ENCODE measurements at regions not wholly inside any gene's neighbourhood (a gene's known extent, or its start where the extent isn't known, plus 50 kb on each side); places are given as distances from the start of the nearest gene placed in this dataset.
"Not testable (repeated sequence)": the region's sequence is repeated elsewhere in the genome, so short reads cannot be mapped to it uniquely, and the experiment has no call there.

DNA sequence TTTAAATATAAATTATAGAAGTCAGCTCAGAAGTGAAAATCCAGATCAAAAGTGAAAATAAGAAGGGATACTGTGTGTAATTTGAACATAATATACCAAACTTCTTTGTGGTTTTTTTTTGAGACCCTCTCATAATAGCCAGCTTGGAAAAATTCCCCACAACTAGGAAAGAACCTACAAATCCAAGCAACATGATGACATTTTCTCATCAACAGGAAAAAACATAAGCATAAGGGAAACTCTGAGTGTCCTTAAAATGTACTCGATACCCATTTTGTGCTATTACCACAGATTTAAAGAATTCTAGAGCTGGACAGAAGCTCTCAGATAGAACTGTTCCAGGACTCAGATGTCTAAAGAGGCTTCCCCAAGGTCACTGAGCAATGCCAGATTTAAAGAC, 214.8 kb upstream of the KLF14 start:
- DNase-seq (ENCODE audit: low read depth), result no peak

DNA sequence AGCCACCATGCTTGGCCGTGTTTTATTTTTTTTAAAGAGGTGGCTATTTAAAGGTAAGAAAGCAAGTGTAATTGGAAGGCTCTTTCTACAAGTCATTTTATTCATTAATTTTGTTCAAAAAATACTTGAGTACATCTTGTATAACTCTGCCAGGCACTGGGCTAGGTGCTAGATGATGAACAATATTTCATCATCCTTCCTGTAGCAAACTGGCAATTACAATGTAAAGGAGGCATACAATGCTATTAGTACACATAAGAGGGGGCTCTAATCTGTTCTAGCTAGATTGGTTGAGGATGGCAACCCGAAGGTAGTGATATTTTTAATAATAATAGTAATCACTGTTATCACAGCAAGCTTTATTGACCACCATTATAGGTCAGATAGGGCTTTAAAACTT, 215.5 kb upstream of the KLF14 start:
- no peak for DNase-seq (ENCODE audit: low read depth)

DNA sequence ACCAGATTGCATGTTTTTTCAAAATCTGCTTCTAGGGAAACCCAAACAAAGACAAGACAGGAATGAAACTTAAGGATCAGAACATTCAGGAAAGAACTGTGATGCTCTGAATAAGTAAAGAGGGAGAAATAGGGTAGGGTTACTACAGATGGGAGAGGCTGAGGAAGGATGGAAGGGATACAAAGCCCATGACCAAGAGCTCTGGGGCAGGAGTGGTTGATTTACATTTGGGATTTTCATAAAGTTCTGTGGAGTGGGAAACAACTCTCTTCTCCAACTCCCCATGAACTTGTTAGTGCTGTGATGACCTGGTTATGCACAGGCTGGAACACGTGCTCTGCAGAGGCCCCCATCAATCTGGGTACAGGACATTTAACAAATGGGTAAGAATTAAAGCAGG, 216.0 kb upstream of the KLF14 start:
- DNase-seq (ENCODE audit: low read depth), result no peak

DNA sequence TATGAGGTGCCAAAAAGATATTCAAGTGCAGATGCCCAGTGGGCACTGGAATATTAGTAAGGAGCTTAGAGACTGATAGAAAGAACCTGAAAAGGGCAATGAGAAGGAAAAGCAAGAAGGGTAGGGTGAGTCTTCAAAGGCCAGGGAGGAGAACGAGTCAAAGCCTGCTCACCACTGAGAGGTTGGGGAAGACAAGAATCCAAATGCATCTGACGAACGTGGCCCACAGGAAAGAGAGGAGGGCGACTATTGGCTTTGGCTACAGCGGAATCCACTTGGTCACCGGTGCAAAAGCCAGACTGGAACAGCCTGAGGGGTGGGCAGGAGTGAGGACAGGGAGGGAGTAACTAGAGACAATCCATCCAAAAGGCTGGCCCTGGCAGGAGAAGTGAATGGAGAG, 216.7 kb upstream of the KLF14 start:
- DNase-seq (ENCODE audit: low read depth), result no peak

DNA sequence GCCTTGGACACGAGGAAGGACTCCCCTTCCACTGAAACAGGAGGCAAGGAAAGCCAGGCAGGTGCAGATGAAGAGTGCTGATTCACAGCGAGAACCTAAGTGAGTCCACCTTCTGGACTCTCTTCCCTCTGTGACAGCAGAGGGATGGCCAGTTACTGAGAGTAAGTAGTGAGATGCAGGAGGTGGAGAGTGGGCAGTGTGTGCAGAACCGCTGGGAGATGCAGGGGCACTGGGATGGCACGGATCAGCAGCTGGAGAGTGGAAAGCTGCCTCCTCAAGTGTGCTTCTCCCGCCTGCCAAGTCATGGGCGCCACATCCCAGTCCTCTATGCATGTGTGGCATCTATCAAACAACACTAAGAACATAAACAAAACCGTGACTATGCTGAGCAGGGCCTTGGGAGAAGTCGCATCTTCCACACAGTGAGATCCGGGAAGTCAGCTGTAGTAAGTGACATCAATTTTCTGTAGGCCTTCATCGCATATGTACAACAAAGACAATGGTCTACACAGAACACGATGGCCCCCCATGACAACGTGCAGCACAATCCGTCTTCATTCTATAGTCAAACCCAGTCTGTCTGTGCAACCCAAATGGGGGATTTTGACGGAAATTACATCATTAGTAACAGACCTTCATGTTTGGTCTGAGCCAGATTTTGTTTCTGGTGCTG, 217.4 kb upstream of the KLF14 start:
- DNase-seq (ENCODE audit: low read depth), result no peak

DNA sequence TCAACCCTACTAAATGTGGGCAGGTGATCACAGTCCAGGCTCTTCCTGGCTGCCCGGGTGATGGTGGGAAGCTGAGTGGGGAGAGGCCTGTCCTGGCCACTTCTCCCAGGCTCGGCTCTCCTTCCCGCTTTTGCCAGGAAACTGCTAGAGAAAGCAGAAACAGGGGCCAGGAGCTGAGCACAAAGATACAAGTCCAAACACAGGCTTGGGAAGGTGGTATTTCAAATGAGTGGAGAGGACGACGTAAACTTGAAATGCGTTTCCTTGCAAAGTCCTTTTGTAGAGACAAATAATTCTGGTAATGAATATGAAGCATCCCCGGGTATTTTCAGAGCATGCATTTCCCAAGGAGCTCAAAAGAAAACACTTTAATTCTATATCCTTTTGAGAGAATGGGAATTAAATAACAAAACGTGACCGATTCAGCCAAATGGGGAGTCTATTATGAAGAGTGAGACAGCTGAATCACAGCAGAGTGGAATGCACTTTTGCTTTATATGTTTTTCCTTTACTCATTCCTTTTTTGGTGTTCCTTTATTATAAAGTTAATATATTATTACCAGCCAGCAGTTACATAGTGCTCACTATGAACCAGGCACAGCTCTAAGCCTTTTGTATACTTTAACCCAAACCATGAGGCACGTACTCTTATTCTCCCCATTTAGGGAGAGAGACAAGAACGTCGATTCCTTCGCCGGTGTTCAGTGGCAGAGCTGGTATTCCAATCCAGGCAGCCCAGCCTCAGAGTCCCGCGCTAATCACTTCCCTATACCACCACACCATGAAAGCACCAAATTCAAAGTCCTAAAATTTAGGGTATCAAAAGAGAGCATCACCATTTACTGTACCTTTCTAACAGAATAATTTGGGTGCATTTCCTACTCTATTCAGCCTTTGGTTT, 218.2 kb upstream of the KLF14 start:
- DNase-seq (ENCODE audit: low read depth), result no peak

DNA sequence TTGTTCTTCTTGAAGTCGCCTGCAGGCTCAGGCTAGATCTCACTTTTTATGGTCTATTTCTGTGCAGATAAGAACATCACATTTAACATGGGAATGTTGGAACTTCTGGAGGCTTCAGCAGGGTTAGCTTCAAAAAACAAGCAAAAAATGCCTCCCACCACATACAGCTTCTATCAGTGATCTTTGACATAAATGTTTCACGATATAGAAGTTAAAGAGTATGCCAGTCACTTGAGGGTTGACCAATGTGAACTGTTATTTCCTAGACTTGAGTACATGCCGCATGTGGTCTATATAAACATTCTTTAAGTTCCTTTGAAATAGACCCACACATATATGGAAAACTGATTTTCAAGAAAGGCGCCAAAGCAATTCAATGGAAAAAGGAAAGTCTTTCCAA, 219.2 kb upstream of the KLF14 start:
- DNase-seq (ENCODE audit: low read depth), result no peak

DNA sequence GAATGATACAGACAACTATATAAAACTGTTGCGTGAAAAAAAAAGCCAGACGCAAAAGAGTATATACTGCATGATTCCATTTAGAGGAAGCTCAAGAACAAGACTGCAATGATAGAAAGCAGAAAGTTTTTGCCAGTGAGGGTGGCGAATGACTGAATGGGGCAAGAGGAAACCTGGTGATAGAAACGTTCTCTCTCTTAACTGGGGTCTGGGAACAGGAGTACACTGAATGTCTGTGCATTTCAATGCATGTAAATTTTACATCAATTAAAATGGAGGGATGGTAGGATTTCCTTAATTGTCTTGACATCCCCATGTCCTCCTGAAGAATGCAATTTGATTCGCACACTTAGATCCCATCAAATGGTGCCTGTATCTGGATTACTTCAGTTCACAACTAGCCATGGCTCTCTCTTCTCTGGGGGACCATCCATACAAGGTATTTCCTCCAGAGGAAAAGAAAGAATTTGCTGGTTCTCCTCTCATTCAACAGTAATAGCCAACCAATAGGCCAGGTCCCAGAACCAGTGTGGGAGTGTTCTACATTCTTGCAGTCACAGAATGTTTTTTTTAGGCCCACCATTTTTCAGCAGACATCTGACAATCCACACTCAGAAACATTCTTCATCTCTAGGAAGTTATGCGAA, 221.0 kb upstream of the KLF14 start:
- no peak for DNase-seq (ENCODE audit: low read depth)

DNA sequence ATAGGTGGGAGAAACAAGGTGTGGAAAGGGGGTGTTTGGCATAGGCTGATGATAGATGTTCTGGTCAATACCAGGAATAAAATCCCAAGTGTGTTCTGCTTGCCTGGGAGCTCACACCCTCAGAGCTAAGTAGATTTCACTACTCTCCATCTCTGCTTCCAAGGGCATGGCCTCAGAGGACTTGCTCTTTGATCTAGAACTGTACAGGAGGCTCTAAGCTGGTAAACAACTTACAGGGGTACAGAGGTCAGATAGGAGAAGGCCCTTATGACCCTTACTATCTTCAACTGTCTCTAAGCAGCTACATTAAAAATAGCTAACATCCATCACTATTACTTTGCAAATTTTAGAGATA, 221.5 kb upstream of the KLF14 start:
- DNase-seq (ENCODE audit: low read depth), result no peak

DNA sequence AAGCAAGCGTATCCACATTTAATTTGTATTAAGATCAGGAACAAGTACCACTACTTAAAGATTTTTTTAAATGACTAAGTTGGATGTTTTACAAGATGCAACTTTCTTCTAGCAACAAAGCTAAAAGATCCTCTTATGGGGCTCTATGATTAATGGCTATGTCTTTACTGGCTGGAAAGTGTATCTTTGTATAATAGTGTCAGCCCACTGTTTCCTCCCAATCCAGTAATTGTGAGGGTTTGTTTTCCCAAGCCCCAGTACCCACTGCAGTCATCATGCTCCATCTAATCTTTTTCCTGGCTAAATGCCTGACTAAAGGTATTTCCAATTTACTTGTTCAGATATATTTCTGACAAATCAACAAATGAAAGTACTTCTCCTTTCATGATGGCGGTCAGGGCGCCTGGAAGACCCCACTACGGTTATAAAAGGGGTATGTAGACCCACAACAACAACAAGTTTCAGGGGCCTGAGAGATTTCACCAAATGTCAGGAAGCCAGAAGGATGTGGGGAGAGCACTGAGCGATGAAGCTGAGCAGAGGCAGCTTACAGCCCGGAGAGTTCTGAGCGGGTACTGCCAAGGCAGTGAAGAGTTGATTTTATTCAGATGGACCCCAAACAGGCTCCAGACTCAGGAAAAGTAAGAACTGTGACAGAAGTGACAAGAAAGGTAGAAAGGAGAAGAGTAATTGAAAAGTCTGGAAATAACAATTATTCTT, 222.6 kb upstream of the KLF14 start:
- no peak for DNase-seq (ENCODE audit: low read depth)

DNA sequence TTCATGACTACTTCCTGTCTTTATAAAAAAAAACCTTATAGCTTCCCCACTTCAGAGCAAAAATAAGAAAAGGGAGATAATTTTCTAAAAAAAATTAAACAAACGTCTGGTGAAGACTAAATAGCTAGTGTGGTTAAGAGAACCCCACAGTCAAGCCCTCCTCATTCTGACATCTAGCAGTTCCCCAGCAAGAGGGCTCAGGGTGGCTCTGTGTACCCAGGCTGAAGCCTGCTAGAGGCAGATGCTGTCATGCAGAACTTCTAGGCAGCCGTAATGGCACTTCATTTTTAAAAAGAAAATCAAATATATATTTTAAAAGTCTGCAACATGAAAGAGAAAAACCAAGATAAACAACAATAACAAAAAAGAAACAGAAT, 223.1 kb upstream of the KLF14 start:
- DNase-seq (ENCODE audit: low read depth), result no peak

DNA sequence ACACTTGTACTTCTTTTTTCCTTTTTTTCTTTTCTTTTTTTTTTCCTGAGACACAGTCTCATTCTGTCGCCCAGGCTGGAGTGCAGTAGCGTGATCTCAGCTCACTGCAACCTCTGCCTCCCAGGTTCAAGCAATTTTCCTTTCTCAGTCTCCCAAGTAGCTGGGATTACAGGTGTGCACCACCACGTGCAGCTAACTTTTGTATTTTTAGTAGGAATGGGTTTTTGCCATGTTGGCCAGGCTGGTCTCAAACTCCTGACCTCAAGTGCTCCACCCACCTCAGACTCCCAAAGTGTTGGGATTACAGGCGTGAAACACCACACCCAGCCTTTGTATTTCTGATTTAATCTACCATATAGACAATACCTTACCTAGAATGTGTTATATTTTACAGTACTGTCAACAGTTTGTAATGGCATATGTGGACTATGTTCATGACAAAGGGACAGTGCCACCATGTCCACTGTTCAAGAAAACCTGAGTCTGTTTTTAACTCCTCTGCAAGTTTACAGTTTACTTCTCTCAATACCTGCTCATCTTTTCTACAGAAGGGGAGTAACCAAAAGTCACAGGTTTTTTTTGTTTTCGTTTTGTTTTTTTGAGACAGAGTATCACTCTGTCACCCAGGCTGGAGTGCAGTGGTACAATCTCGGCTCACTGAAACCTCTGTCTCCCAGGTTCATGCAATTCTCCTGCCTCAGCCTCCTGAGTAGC, 223.9 kb upstream of the KLF14 start:
- DNase-seq (ENCODE audit: low read depth), result not testable (repeated sequence)

DNA sequence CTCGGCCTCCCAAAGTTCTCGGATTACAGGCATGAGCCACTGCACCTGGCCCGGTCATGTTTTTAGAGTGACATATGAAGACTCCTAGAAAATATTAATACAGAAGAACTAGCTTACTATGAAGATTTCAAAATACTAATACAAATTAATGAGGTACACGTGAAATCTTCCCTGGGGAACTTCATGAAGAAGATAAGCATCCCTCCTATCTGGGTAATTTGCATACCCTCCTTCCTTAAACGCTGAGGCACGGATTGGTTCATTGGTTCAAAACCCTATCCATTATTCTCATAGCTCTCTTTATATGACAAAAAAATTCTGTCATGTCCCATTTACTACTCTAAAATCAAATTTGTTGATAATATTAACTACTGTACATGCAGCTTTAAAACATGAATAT, 224.8 kb upstream of the KLF14 start:
- DNase-seq (ENCODE audit: low read depth), result no peak

DNA sequence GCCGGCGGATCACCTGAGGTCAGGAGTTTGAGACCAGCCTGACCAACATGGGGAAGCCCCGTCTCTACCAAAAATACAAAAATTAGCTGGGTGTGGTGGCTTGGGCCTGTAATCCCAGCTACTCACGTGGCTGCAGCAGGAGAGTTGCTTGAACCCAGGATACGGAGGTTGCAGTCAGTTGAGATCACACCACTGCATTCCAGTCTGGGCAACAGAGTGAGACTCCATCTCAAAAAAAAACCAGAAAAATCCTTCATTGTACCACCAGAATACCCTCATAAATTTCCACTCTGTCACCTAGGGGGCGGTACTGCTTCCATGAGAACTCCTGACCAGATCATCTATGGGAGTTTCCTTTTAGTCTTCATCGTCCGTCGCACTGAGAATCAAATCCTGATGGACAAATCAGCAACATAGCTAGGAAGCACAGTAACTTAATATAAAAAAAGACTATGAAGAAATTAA, 225.8 kb upstream of the KLF14 start:
- no peak for DNase-seq (ENCODE audit: low read depth)

DNA sequence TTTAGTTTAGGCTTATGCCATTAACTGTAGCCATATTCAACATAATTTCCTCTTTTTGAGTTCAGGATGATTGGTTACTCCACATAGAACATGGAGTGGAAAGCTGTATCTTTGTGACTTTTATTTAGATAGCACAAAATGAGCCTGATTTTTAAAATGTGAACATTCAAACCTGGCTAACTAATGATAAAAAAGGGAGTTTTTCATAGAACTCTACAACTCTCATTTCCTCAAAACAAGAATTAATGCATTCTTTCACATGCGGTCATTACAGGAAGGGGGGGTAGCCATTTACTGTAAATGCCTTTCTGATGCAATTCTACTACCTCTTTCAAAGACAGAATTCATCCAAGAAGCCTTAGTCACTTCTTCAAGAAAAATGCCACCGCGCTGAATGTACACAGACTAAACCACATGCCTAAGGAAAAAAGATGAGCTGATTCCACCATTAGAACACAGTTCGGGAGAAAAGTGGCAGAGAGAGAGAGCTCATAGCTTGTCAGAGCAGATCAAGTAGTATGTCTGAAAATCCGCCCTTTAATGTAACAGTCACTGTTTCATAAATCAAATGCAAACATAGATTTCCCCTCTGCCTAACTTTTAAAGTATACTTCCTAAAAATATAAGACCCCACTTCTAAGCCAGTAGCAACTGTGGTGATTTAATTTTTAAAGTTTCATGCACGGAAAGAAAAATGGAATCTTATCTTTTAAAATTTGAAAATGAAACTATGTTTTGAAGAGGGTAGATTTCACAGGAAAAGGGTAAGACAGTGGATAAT, 226.4 kb upstream of the KLF14 start:
- DNase-seq (ENCODE audit: low read depth), result no peak

DNA sequence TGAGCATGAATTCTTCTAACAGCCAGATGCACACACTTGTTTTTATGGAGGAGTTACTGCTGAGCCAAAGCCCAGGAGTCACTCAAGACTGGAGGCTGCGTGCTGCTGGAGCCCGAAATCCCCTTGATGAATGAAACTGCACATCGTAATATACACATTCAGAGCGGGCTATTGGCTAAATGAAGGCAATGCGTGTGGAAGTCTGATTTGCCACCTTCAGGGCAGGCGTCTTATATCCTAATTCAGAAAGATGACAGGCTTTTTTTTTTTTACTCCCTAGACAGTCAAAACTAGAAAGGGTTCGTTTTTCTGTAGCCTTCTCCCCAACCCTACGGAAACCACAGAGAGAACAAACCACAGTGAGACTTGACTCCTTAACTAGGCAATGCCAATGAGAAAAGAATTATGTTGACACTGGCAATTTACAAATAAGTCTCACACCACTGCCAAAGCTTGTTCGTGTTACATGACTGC, 227.2 kb upstream of the KLF14 start:
- no peak for DNase-seq (ENCODE audit: low read depth)

DNA sequence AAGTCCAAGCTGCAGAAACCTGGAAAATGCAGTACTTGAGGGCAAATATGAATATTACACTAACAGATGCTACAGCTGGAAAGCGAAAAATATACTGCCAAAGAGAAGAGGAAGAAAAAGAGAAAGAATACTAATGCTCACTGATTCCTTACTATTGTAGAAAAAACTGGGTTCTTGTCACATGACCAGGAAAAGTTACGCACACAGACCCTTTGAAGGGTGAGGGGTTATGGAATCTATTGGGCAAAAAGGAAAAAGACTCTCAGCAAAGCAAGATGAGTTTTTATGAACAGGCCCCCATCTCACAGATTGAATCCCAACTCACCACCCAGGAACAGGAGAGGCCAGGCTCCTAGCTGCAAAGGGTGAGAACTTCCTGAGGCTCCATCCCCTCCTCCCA, 228.1 kb upstream of the KLF14 start:
- DNase-seq (ENCODE audit: low read depth), result no peak

DNA sequence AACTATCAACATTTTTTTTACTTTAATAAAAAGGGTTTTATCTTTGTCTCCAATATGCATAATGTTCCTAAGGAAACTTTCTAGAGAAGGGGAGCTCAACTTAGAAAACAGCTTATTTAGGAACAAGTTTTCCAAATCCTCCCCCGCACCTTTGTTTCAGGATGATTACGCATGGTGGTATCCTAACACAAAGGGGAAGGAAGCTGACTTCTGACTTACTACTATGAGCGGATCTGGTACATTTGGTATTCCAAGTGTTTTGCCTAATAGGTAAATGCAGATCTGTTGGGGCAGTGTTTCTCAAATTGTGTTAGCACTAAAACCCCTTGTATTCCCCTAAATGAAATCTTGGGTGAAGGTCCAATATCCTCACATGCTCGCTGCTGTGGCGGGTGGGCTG, 229.3 kb upstream of the KLF14 start:
- DNase-seq (ENCODE audit: low read depth), result no peak

DNA sequence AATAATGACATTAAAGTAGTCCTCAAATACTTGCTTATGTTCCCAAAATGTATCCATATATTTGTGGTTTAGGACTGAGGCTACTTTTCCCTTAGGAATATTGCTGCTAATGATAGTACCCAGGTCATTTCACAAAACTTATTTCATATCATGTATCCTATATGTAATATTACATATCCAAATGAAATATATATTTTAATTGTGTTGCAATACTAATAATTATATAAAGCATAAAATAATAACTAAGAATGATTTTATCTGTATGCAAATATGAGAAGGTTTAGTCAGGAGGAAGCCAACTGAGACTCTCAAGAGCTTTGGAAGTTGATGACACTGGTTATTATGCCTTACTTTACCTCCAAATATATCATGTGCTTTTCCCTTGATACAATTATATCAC, 231.5 kb upstream of the KLF14 start:
- DNase-seq (ENCODE audit: low read depth), result no peak

DNA sequence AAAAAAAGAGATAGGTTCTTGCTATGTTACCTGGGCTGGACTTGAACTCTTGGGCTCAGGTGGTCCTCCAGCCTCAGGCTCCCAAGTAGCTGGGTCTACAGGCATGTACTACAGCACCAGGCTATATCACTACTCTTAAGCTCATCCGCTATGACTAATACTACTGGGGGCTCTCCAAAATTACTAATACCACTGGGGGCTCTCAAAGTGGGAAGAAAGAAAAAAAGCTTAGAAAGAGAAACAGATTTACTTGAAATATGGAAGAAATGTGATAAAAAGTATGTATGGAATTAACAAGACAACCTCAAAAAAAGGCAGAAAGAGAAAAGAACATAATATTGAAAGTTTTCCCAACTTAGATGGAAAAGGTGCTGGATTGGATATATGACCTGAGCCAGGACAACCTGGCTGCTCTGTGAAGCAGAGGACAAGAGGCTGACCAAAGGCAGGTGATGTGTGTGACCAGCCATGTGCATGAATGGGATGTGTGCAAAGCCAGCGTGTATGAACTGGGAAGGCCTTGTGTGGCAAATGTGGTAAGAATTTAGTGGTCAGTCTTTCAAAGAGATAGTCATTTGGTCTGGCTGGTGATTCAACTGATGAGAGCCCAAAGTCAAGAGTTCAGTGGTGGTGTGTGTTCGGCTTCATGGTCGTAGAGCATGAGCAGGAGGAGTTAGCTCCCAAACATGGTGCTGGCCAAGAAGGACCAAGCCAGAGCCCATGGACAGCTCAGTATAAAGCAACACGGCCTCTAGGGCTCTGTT, 232.4 kb upstream of the KLF14 start:
- no peak for DNase-seq (ENCODE audit: low read depth)

Data from stimulated activated CD8-positive, alpha-beta memory T cell treated with anti-CD3 and anti-CD28 coated beads, Interleukin-7, amount 100 ng/mL, for 24 hours (primary cell).